HG02759 (cell line): ENCODE measurements at regions not wholly inside any gene's neighbourhood (a gene's known extent, or its start where the extent isn't known, plus 50 kb on each side); places are given as distances from the start of the nearest gene placed in this dataset.
"Not testable (repeated sequence)": the region's sequence is repeated elsewhere in the genome, so short reads cannot be mapped to it uniquely, and the experiment has no call there.

Source experiments
- ATAC-seq: cut with Tn5 transposase; IDR thresholded peaks from one replicate; pipeline ENCODE4 v1.9.1; 2021; ENCODE audit warnings: mild to moderate bottlenecking, moderate library complexity; ENCODE audit not compliant: unreplicated experiment

GRCh38 chr14:43595096-43595772, 911.8 kb downstream of the FSCB start:
- no peak for ATAC-seq

DNA sequence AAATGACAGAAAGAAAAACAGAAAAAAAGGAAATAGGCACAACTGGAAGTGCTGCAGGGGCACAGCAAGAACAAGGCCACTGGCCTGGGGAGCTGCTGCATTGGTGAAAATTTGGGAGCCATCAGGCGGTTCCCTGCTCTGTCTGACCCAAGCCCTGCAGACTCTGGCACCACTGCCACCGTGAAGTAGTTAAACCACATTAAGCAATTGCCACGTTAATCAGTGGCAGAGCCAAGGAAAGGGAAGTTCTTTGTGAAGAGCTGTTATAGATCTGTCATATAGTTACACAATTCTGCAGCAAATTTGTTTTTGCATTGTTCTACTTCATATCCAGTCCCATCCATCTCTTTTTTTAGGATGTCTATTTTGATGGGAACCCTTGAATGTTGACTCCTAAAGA, 915.3 kb downstream of the FSCB start:
- no peak for ATAC-seq

GRCh38 chr14:43587183-43587582, 919.9 kb downstream of the FSCB start:
- no peak for ATAC-seq

GRCh38 chr14:43579671-43580070, 927.4 kb downstream of the FSCB start:
- no peak for ATAC-seq

DNA sequence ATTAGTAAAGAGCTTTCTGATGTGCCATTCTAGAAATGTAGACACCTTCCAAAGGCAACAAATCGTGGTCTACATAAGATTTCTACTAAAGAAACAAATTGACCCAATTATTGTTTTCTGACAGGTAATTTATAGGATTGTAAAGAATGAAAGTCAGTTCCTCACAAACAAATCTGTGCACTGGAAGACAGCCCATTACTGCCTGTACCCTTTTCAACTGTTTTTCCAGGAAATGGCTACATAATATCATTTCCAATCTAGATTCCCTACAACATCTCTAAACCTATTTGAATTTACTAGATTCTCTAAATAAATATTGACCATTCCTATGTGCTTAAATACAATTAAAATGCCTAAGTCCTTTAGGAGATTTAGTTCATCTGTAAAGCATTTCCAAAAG, 939.1 kb downstream of the FSCB start:
- ATAC-seq = no peak

DNA sequence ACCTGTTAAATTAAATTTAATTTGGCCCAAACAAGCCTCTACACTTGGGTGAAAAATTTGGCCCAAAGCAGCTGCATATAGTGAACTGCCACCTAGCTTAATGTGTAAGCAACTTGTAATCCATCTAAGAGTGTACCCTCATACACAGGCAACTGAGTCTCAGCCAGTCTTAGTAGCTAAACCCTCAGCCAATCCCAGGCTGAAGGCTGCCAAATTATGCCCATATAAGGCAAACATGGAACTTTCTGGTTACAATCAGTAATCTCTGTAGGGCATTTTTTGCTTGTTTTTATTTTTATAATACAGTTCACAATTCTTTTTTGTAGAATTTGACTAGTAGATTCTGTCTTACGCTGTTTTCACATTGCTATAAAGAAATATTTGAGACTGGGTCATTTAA, 958.7 kb downstream of the FSCB start:
- no peak for ATAC-seq

DNA sequence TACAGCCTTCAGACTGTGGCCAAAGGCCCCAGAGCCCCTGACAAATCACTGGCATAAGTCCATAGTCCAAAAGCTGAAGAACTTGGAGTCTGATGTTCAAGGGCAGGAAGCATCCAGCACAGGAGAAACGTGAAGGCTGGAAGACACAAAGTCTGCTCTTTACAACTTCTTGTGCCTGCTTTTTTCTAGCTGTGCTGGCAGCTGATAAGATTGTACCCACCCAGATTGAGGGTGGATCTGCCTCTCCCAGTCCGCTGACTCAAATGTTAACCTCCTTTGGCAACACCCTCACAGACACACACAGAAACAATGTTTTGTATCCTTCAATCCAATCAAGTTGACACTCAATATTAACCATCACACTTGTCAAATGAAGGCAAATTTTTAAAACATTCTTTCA, 959.5 kb downstream of the FSCB start:
- ATAC-seq = not testable (repeated sequence)

- no peak for ATAC-seq
Measured at GRCh38 chr14:43541356-43541755, 965.7 kb downstream of the FSCB start.

- ATAC-seq = no peak
Measured at GRCh38 chr14:43540948-43541347, 966.1 kb downstream of the FSCB start.

- ATAC-seq = no peak
Measured at GRCh38 chr14:43539210-43539609, 967.9 kb downstream of the FSCB start.

DNA sequence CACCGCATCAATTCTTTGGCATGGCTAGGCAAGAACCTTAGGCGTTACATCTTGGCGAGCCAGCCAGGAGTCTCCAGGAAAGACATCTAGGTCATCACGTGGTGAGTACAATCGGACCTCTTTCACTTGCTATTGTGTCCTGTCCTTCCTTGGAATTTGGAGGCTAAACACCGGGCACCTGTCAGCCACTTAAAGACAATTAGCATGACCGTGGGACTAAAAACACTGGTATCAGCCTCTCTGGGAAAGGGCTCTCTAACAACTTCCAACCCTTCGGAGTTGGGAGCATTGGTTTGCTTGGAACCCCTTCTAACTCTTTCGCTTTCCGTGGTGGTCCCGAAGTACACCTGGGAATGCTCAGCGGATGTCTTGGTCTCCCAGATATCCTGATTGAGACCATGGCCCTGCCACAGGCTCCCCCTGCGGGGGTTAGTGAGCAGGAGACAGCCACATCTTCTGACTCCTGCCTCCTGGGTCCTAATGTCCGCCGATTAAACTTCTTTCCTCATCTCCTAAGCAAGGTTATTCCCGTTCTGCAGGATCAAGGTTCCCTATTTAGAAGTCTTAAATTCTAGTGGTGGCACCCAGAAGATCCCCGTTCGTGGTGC, 971.7 kb downstream of the FSCB start:
- ATAC-seq = no peak

DNA sequence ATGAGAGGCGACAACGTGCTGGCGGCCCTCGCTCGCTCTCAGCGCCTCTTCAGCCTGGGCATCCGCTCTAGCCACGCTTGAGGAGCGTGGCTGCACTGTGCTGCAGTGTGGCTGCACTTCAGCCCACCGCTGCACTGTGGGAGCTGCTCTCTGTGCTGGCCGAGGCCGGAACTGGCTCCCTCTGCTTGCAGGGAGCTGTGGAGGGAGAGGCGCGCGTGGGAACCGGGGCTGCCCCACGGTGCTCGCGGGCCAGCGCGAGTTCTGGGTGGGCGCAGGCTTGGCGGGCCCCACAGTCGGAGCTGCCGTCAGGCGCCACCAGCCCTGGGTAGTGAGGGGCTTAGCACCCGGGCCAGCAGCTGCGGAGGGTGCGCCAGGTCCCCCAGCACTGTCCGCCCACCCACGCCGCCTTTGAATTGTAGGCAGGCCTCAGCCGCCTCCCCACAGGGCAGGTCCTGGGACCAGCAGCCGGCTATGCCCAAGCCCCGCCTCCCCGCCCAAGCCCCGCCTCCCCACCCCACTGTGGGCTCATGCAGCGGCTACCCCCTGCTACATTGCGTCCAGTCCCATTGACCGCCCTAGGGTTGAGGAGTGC, 974.2 kb downstream of the FSCB start:
- no peak for ATAC-seq

GRCh38 chr14:43528321-43528720, 978.8 kb downstream of the FSCB start:
- no peak for ATAC-seq

- ATAC-seq = no peak
Measured at GRCh38 chr14:43525658-43526057, 981.4 kb downstream of the FSCB start.

DNA sequence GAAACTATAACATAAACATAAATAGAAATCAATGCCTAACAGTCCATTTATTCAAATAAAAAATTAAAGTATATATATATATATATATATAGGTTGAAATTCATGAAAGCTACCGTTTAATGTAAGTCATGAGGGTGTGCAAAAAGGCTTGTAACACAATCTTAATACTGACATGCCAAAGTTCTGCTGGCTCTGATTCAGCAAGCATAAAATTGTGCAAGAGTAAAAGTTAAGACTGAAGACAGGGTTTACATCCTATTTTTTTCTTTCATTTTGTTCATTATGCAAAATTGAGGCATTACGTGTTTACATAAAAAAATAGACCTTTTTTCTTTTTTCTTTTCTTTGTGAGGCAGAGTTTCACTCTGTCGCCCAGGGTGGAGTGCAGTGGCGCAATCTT, 984.2 kb downstream of the FSCB start:
- ATAC-seq = no peak

GRCh38 chr14:43522191-43522590, 984.9 kb downstream of the FSCB start:
- ATAC-seq = no peak

- no peak for ATAC-seq
Measured at GRCh38 chr14:43503508-43503907, 1003.6 kb downstream of the FSCB start.

DNA sequence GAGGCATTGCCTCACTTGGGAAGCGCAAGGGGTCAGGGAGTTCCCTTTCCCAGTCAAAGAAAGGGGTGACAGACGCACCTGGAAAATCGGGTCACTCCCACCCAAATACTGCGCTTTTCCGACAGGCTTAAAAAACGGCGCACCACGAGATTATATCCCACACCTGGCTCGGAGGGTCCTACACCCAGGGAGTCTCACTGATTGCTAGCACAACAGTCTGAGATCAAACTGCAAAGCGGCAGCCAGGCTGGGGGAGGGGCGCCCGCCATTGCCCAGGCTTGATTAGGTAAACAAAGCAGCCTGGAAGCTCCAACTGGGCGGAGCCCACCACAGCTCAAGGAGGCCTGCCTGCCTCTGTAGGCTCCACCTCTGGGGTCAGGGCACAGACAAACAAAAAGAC, 1014.7 kb downstream of the FSCB start:
- not testable (repeated sequence) for ATAC-seq

- no peak for ATAC-seq
Measured at GRCh38 chr14:43483415-43483814, 1023.7 kb downstream of the FSCB start.

DNA sequence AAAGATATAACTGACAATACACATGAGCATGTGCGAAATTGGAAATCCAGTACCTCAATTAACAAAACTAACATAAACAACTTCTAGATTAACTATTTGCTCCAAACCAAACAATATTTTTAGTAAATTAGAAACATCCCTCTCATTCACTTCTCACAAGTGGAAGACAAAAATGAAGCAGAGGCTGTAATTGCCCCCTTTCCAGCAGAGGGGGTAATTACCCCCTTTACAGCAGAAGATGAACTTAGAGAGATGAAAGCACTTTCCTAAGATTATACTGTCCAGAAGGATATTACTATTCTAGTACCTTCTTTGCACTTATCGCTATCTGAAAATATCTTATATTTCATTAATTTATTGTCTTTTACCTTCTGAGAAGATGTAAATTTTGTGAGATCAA, 1025.2 kb downstream of the FSCB start:
- ATAC-seq = no peak

- ATAC-seq = no peak
Measured at GRCh38 chr14:43480976-43481375, 1026.1 kb downstream of the FSCB start.

DNA sequence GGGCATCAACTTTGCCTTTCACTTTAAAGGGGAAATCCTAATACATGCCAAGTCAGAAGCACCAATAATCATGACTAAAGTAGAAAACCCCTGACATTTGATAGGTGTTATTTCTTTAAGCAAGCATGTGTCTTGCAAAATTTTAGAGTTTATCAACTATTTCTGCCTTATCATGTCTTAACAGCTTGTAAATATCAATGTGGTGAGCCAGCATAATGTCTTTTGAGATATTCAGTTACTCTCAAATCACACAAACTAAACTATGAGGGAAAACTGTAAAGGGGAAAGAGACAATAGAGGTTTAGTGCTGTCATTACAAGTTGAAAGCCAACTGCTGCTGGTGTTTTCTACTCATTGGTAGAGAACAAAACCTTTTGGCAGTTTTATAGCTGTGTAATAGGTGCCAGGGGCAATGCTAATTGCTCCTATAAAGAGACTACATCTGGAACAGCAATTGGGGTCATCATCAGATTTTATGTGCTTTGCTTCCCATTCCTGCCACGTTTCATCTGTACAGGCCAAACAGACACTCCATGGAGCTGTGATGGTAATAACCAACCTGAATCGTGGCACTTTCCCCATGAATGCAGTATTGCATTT, 1027.4 kb downstream of the FSCB start:
- ATAC-seq = no peak
